DND-41 (cell line): ENCODE measurements at regions not wholly inside any gene's neighbourhood (a gene's known extent, or its start where the extent isn't known, plus 50 kb on each side); places are given as distances from the start of the nearest gene placed in this dataset.

Experiments
- ATAC-seq: fragments of 200-7000 bp; cut with Tn5 transposase; 3 replicates; pipeline ENCODE4 v1.9.1; 2021; ENCODE audit warnings: low read depth; ENCODE audit not compliant: insufficient read depth
- DNase-seq: peaks from one replicate; pipeline ENCODE4 v3.0.0-alpha.2; 2020
- H2AFZ ChIP-seq: 2 replicates; pipeline ENCODE4 v1.6.0; 2012; ENCODE audit warnings: low read depth, low read length
- H3K27ac ChIP-seq: 2 replicates; pipeline ENCODE4 v1.5.1; 2012; ENCODE audit warnings: low read length, inconsistent platforms
- H3K27me3 ChIP-seq: fragments of 200-600 bp; sonication (generic); 2 replicates; pipeline ENCODE4 v1.6.0; 2012; ENCODE audit warnings: low read length, mild to moderate bottlenecking, inconsistent platforms; ENCODE audit not compliant: insufficient read depth, poor library complexity
- H3K36me3 ChIP-seq: 2 replicates; pipeline ENCODE4 v1.5.1; 2012; ENCODE audit warnings: low read length, inconsistent platforms; ENCODE audit not compliant: insufficient read depth
- H3K4me1 ChIP-seq: 2 replicates; pipeline ENCODE4 v1.5.1; 2012; ENCODE audit warnings: mild to moderate bottlenecking, low read length; ENCODE audit not compliant: insufficient read depth
- H3K4me2 ChIP-seq: 2 replicates; pipeline ENCODE4 v1.6.0; 2012; ENCODE audit warnings: mild to moderate bottlenecking, moderate library complexity, low read length, inconsistent platforms; ENCODE audit not compliant: insufficient read depth
- H3K4me3 ChIP-seq, 2 experiments: fragments of 200-600 bp in 1 of 2; shearing (Covaris generic) in 1 of 2; 2 replicates each; pipeline ENCODE4 v1.5.1; 2012 to 2016; ENCODE audit warnings: inconsistent platforms in 2 of 2, low read length in 2 of 2, mild to moderate bottlenecking in 2 of 2, low read depth in 1 of 2, moderate library complexity in 1 of 2
- H3K79me2 ChIP-seq: 2 replicates; pipeline ENCODE4 v1.6.0; 2012; ENCODE audit warnings: low read length, inconsistent platforms; ENCODE audit not compliant: insufficient read depth
- H3K9ac ChIP-seq: 2 replicates; pipeline ENCODE4 v1.6.0; 2012; ENCODE audit warnings: low read depth, mild to moderate bottlenecking, inconsistent platforms, low read length, moderate library complexity
- H3K9me3 ChIP-seq: 2 replicates; pipeline ENCODE4 v1.5.1; 2012; ENCODE audit warnings: low read length, moderate library complexity, mild to moderate bottlenecking, inconsistent platforms; ENCODE audit not compliant: insufficient read depth, severe bottlenecking
- H4K20me1 ChIP-seq: 2 replicates; pipeline ENCODE4 v1.6.0; 2012; ENCODE audit warnings: low read length; ENCODE audit not compliant: insufficient read depth
- CTCF ChIP-seq: IDR thresholded peaks from 2 replicates; pipeline ENCODE4 v1.5.1; 2012; ENCODE audit warnings: borderline replicate concordance, low read length, moderate library complexity, mild to moderate bottlenecking; ENCODE audit not compliant: poor library complexity, severe bottlenecking; ENCODE audit errors: extremely low read depth
- EZH2 ChIP-seq: IDR thresholded peaks from 3 replicates; pipeline ENCODE4 v1.6.1; 2012; ENCODE audit warnings: borderline replicate concordance, low read depth, mild to moderate bottlenecking, moderate library complexity, low read length, inconsistent platforms; ENCODE audit not compliant: severe bottlenecking

GRCh38 chr20:61049684-61050083, 202.4 kb upstream of the CDH4 start:
- Histone ChIP-seq H3K4me3 (no peak overlapping the region), H3K9ac (no peak overlapping the region), H3K4me2 (no peak overlapping the region), H3K27ac (no peak overlapping the region), H3K27me3 (no peaks in the 10 kb centered on the region), H4K20me1 (no peaks in the 10 kb centered on the region), H3K9me3 (no peaks in the 10 kb centered on the region), H3K79me2 (no peaks in the 10 kb centered on the region), H3K36me3 (no peaks in the 10 kb centered on the region), H2AFZ (no peak overlapping the region), H3K4me1 (no peaks in the 10 kb centered on the region)
- no peak for DNase-seq
- TF ChIP-seq CTCF (no peak), EZH2 (no peak)
- no peak for ATAC-seq

GRCh38 chr20:61050336-61050890, 201.6 kb upstream of the CDH4 start:
- Histone ChIP-seq H3K79me2 (no peaks in the 10 kb centered on the region), H3K4me3 (no peak overlapping the region), H3K4me2 (no peak overlapping the region), H3K27ac (no peak overlapping the region), H4K20me1 (no peaks in the 10 kb centered on the region), H3K36me3 (no peaks in the 10 kb centered on the region), H2AFZ (no peak overlapping the region), H3K9ac (no peak overlapping the region), H3K9me3 (no peaks in the 10 kb centered on the region), H3K27me3 (no peaks in the 10 kb centered on the region), H3K4me1 (no peaks in the 10 kb centered on the region)
- DNase-seq = no peak
- TF ChIP-seq CTCF = no peak
- no peak for TF ChIP-seq EZH2
- no peak for ATAC-seq

- TF ChIP-seq EZH2 (no peak), CTCF (no peak)
- H3K27me3 ChIP-seq = no peaks in the 10 kb centered on the region
- no peak for ATAC-seq
These were observed 199.8 kb upstream of the CDH4 start for GRCh38 chr20:61052195-61052750.

More at GRCh38 chr20:61052195-61052750, 199.8 kb upstream of the CDH4 start:
- H4K20me1 ChIP-seq = no peaks in the 10 kb centered on the region
- no peak overlapping the region for H3K4me2 ChIP-seq
- H3K9ac ChIP-seq = no peak overlapping the region
- no peak overlapping the region for H2AFZ ChIP-seq
- H3K27ac ChIP-seq = no peak overlapping the region
- no peaks in the 10 kb centered on the region for H3K9me3 ChIP-seq
- no peaks in the 10 kb centered on the region for H3K79me2 ChIP-seq
- H3K4me1 ChIP-seq = no peaks in the 10 kb centered on the region
- H3K36me3 ChIP-seq = no peaks in the 10 kb centered on the region
- H3K4me3 ChIP-seq = no peak overlapping the region
- DNase-seq = no peak
